SK-N-MC (cell line): ENCODE measurements at regions not wholly inside any gene's neighbourhood (a gene's known extent, or its start where the extent isn't known, plus 50 kb on each side); places are given as distances from the start of the nearest gene placed in this dataset.
A peak's percentile ranks its signal among the peaks of the same experiment; 100 is the strongest.

ENCODE experiments used
- DNase-seq: peaks from one replicate; pipeline ENCODE4 v3.0.0-alpha.2; 2011; ENCODE audit warnings: low read depth, low spot score
- H3K27ac ChIP-seq: fragments of 200-600 bp; sonication (generic); 2 replicates; pipeline ENCODE4 v1.5.1; 2016; ENCODE audit warnings: mixed run types
- H3K36me3 ChIP-seq: fragments of 200-600 bp; sonication (generic); 2 replicates; pipeline ENCODE4 v1.6.1; 2017; ENCODE audit warnings: antibody characterized with exemption, low read length, mixed read lengths; ENCODE audit not compliant: insufficient read depth
- H3K4me3 ChIP-seq: fragments of 200-600 bp; sonication (generic); 2 replicates; pipeline ENCODE4 v1.5.1; 2016
- H3K9ac ChIP-seq: fragments of 200-600 bp; sonication (generic); 2 replicates; pipeline ENCODE4 v1.8.0; 2017; ENCODE audit warnings: mixed run types, mixed read lengths; ENCODE audit not compliant: insufficient read length
- H3K9me3 ChIP-seq: fragments of 200-600 bp; sonication (generic); 2 replicates; pipeline ENCODE4 v1.6.1; 2017; ENCODE audit warnings: low read depth, mild to moderate bottlenecking, antibody characterized with exemption, low read length, moderate library complexity, mixed read lengths
- EZH2 ChIP-seq: fragments of 200-600 bp; sonication (generic); IDR thresholded peaks from one replicate; pipeline ENCODE4 v1.6.1; 2017; ENCODE audit warnings: antibody characterized with exemption
- FOXP2 ChIP-seq: optimal IDR thresholded peaks from 2 replicates; pipeline ENCODE3; 2011; ENCODE audit warnings: mild to moderate bottlenecking, moderate library complexity; ENCODE audit not compliant: insufficient read depth; ENCODE audit errors: extremely low read length, control extremely low read depth
- POLR2AphosphoS5 ChIP-seq: IDR thresholded peaks from 2 replicates; pipeline ENCODE4 v1.6.1; 2012; ENCODE audit warnings: mild to moderate bottlenecking, low read depth, low read length, borderline replicate concordance

DNA sequence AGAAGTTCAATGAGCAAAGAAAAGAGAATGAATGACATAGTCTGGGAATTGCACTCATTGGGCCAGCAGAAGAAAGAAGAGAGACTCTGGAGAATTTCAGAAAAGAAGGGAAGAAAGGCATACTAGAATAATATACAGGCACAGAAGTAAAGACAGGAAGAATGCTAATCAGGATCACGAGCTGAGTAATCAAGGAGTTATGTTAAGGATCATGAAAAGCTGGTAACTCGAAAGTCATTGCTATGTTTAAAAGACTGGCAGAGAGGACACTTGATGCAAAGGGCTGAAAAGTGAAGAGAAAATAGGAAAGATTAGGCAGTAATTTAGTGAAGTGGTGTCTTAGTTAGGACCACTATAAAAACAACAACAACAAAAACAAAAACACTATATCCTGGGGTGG is 284.1 kb downstream of the ZBBX start:
- no peaks in the 10 kb centered on the region for H3K36me3 ChIP-seq
- DNase-seq: no peak
- no peaks in the 10 kb centered on the region for H3K9me3 ChIP-seq
- no peak overlapping the region for H3K4me3 ChIP-seq
- H3K27ac ChIP-seq: no peak overlapping the region
- TF ChIP-seq EZH2: no peak
- no peak for TF ChIP-seq FOXP2
- no peak for TF ChIP-seq POLR2AphosphoS5
- no peak overlapping the region for H3K9ac ChIP-seq

DNA sequence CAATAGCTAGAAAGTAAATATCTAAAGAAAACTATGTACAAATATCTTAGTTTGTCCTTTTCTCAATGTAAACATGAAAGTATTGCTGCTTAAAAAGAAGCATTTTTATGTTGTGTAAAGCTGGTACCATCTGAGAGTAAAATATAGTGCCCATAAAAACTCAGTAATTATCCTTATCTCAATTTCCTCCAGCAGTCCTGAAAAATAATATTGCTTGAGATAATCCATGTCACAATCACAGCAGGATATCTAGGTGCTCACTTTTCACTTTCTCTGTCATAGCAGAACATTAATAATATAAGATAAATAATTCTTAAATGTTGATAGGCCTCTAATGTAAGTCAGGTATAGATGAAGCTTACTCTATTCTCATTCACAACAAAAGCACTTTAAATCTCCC is 285.5 kb downstream of the ZBBX start:
- TF ChIP-seq POLR2AphosphoS5 (no peak), EZH2 (no peak), FOXP2 (no peak)
- no peak for DNase-seq
- Histone ChIP-seq H3K27ac (no peak overlapping the region), H3K36me3 (no peaks in the 10 kb centered on the region), H3K9me3 (no peaks in the 10 kb centered on the region), H3K4me3 (no peak overlapping the region), H3K9ac (no peak overlapping the region)

DNA sequence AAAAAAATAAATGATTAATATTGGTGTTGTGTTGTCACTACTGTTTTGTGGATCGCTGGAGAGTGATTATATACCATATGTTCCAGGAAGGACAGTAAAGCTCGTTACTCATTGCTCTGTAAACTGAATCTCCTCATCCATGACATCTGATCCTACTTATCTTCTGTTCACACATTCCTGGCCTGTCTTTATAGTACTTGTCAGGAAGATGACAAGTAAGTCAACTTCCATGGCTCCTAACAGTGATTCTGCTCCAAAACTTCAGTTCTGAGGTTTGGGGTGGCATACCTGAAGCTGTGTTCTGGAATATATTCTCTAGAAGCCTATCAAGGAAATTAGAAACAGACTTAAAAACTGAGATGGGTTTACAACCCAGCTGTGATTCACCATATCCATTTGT is 288.9 kb downstream of the ZBBX start:
- Histone ChIP-seq H3K27ac (no peak overlapping the region), H3K36me3 (no peaks in the 10 kb centered on the region), H3K9me3 (no peaks in the 10 kb centered on the region), H3K4me3 (no peak overlapping the region), H3K9ac (no peak overlapping the region)
- no peak for TF ChIP-seq FOXP2
- TF ChIP-seq POLR2AphosphoS5: no peak
- TF ChIP-seq EZH2: no peak
- no peak for DNase-seq

DNA sequence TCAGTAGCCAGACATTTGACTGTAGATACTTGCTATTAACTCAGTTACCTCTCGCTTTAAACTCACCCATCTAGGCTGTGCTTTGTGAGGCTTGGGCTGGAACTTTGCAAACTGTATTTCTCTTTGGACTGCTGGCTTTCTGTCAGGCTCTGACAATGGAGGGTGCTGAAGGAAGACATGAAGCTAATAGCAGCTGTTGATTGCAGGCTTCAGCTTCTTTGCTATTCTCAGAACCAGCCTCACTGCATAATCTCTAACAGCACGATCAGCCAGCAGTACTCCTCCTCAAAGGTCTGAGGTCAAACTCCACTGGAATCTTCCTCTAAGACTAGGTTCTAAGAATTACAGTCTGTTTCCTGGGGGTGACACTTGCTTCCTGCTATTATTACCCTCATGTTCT is 295.6 kb downstream of the ZBBX start:
- Histone ChIP-seq H3K4me3 (no peak overlapping the region), H3K36me3 (no peaks in the 10 kb centered on the region), H3K27ac (no peak overlapping the region), H3K9ac (no peak overlapping the region), H3K9me3 (no peaks in the 10 kb centered on the region)
- DNase-seq: no peak
- TF ChIP-seq FOXP2: no peak
- no peak for TF ChIP-seq POLR2AphosphoS5
- TF ChIP-seq EZH2: no peak

DNA sequence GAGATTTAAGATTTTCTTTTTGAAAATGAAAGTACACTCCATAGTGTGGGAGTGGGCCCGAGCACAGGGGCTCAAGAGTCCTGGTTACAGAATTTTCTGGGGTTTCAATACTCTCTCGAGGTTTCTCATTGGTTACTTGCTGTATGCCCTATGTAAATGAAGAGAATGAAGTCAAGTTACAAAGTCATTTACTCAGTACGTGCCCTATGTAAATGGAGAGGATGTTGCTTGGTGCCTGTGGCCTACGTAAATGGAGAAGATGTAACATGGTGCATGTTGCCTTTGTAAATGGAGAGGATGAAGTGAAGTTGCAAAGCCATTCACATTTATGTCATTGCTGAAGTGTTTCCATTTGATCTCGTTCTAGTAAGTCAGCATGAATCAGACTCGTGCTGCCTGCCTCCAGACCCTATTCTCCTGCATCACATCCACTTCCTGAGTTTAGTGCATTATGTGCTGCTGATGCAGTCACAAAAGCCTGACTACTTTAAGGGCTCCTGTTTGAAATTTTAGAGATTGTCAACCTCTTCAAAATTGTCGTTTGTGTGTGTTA is 302.0 kb downstream of the ZBBX start:
- TF ChIP-seq POLR2AphosphoS5 (no peak), FOXP2 (no peak), EZH2 (no peak)
- no peaks in the 10 kb centered on the region for H3K9me3 ChIP-seq
- no peaks in the 10 kb centered on the region for H3K36me3 ChIP-seq
- no peak for DNase-seq
- H3K9ac ChIP-seq: no peak overlapping the region
- no peak overlapping the region for H3K4me3 ChIP-seq
- H3K27ac ChIP-seq: no peak overlapping the region

DNA sequence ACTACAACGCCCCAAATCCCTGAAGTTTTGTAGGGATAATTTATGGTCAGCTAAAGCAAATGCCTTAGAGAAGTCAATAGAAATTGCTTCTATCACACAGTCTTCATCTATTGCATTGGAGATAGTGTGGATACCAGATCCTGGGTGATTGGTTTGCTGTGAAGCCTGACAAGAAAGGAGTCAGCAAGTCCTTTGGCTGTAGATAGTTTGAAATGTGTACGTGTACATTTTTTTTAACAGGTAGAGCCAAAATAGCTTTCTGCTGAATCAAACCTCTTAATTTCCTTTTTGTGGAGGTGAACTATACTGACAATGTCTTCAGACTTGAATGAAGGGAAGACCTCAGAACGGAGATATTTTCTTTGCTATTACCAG is 312.3 kb downstream of the ZBBX start:
- Histone ChIP-seq H3K36me3 (no peaks in the 10 kb centered on the region), H3K9ac (no peak overlapping the region), H3K27ac (peak overlapping the region; percentile 77), H3K9me3 (no peaks in the 10 kb centered on the region), H3K4me3 (peak overlapping the region; percentile 62)
- no peak for TF ChIP-seq EZH2
- no peak for TF ChIP-seq FOXP2
- no peak; the same call in 1 of the 2 replicates for TF ChIP-seq POLR2AphosphoS5
- peak; percentile 8 for DNase-seq

DNA sequence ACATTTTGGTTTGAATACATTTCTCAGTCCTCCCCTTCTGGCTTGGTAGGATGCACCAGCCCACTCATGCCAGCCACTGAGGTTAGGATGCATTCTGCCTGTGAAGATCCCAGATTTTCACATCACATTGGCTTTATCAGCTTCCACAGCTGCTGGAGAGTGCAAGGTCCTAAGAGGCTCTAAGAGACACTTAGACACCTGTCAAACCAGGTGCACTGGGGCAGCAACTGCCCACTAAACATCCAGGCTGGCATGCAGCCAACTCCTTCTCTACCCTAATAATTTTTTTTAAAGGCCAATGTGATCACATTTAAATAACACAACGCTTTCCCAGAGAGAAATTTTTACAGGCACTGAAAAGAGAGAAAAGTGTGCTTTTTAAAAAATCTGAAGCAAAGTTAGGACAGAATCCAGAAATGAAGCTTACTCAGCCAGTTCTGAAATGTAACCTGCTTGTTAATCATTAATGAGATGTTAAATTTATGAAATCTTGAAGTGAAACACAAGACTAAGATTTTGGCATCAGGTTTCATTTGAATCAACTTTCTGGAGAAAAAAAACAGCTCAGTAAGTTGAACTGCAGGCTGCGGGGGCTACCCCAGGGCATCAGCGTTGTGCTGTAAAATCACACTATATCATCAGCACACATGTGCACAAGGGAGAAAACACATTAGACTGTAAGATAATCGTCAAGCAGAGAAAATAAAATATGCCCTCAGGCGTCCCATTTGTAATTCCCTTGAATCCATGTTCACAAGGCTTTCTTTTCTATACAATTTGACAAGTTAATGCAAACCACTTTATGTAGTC is 312.9 kb downstream of the ZBBX start:
- Histone ChIP-seq H3K27ac (peak overlapping the region; percentile 77), H3K4me3 (peak overlapping the region; percentile 62), H3K9ac (no peak overlapping the region), H3K36me3 (no peaks in the 10 kb centered on the region), H3K9me3 (no peaks in the 10 kb centered on the region)
- TF ChIP-seq FOXP2 (peak; percentile 65), EZH2 (no peak), POLR2AphosphoS5 (peak; percentile 60; the same call in 1 of the 2 replicates)
- DNase-seq: peak; percentile 98

DNA sequence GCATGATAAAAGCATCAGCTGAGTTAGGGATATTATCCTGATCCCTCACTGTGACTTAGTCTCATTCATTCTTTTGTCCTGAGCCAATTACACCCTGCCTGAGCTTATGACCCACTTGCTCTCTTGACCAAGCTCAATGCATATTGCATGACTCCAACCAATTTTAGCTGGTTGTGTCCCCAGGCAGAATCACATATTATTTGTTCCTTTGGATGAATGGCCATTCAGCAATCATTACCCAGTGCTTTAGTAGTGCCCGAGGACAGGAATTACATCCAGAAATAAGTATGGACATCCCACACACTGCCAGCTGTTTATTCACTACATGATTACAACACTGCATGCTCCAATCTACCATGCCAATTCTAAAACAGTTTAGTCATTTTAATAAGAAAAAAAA is 322.5 kb downstream of the ZBBX start:
- Histone ChIP-seq H3K9ac (no peak overlapping the region), H3K4me3 (no peak overlapping the region), H3K9me3 (peaks cover 3% of the 10 kb centered on the region; the same call in 1 of the 2 replicates), H3K36me3 (no peaks in the 10 kb centered on the region), H3K27ac (no peak overlapping the region)
- no peak for DNase-seq
- TF ChIP-seq EZH2 (no peak), FOXP2 (no peak), POLR2AphosphoS5 (no peak)
